ENCODE measurements at regions not wholly inside any gene's neighbourhood (a gene's known extent, or its start where the extent isn't known, plus 50 kb on each side); places are given as distances from the start of the nearest gene placed in this dataset.

GRCh38 chr7:28354601-28355402, 57.5 kb upstream of the CREB5 start:
- ATAC-seq (no peak), FAIRE-seq (no peak)
- TF ChIP-seq MYNN (IDR thresholded peaks at IDR 0.05) (no peak), MYNN (CRISPR knock-in tag; IDR thresholded peaks at IDR 0.05) (no peak), KDM5B (IDR thresholded peaks at IDR 0.05; ENCODE audit: insufficient replicate concordance, low read depth, low read length) (no peak)

GRCh38 chr7:28355635-28356319, 56.5 kb upstream of the CREB5 start:
- intact Hi-C loops (cut with micrococcal nuclease), result no loop called here
- Histone ChIP-seq H3K4me1 (replicated peaks in 1 of 2; ENCODE audit: control insufficient read depth in 2 of 2, insufficient read depth in 2 of 2, low read length in 2 of 2) (no peaks in the 10 kb centered on the region), H3K4me2 (ENCODE audit: insufficient read depth, low read length) (no peak overlapping the region), H3K9me3 (replicated peaks; ENCODE audit: control insufficient read depth, insufficient read depth, low read depth, low read length) (no peaks in the 10 kb centered on the region), H3K4me3 (no peak overlapping the region), H2AFZ (ENCODE audit: low read depth, low read length) (no peak overlapping the region), H3K9ac (ENCODE audit: insufficient read depth in 1 of 2, low read depth in 2 of 2, low read length in 2 of 2) (no peak overlapping the region), H3K36me3 (ENCODE audit: control insufficient read depth, insufficient read depth, low read length) (no peaks in the 10 kb centered on the region), H3K9me1 (ENCODE audit: control insufficient read depth, insufficient read depth, low read length) (no peaks in the 10 kb centered on the region), H3K27me3 (ENCODE audit: control insufficient read depth in 2 of 2, insufficient read depth in 2 of 2, low read length in 2 of 2) (peaks cover 0 to 8% of the 10 kb centered on the region in 2 experiments; a peak in 1 of 5 replicates), H3K79me2 (ENCODE audit: control insufficient read depth, insufficient read depth, low read length) (no peaks in the 10 kb centered on the region), H3K27ac (ENCODE audit: extremely low read depth, low read depth, low read length) (no peak overlapping the region), H4K20me1 (replicated peaks; ENCODE audit: control insufficient read depth, insufficient read depth, low read length) (no peaks in the 10 kb centered on the region)
- DNase-seq (ENCODE audit: extremely low read depth in 1 of 4, low spot score in 3 of 4) (no peak), ATAC-seq (no peak), FAIRE-seq (no peak)
- in situ Hi-C loops (cut with MboI), result no loop called here
- no TSS peak for BruUV-seq (replicated peaks)
- POLR2A ChIA-PET, result interaction anchor here (0.6 kb wide), 1 partner anchor 629 kb away, joined by 4 read pairs; no protein-coding TSS in a partner anchor
- CTCF ChIA-PET (ENCODE audit: low intra/inter-chr PET ratio), result no interaction called here
- 2% methylated on average over 16 of the region's 16 CpGs for WGBS (ENCODE audit: insufficient coverage, low coverage, missing lambda C conversion rate)
- no peak for TF ChIP-seq MAFG (tag; conservative IDR thresholded peaks at IDR 0.05)
- TF ChIP-seq SUPT5H (IDR thresholded peaks at IDR 0.05), result no peak
- no peak for TF ChIP-seq SMAD3 (CRISPR knock-in tag; conservative IDR thresholded peaks at IDR 0.05)
- no peak for TF ChIP-seq RAD51 (IDR thresholded peaks at IDR 0.05; ENCODE audit: borderline replicate concordance, low read depth)
- no peak for TF ChIP-seq U2AF2 (optimal IDR thresholded peaks at IDR 0.05; ENCODE audit: low read depth, low read length)
- no peak for TF ChIP-seq ZNF24 (IDR thresholded peaks at IDR 0.05)
- TF ChIP-seq ZKSCAN3 (CRISPR knock-in tag; IDR thresholded peaks at IDR 0.05), result no peak
- TF ChIP-seq ZNF165 (CRISPR knock-in tag; IDR thresholded peaks at IDR 0.05; ENCODE audit: borderline replicate concordance), result no peak
- TF ChIP-seq RFX5 (IDR thresholded peaks at IDR 0.05; ENCODE audit: low read depth, low read length), result no peak

More at GRCh38 chr7:28354601-28355402, 57.5 kb upstream of the CREB5 start:
- intact Hi-C loops (cut with micrococcal nuclease), result no loop called here
- Histone ChIP-seq H3K27me3 (ENCODE audit: control insufficient read depth in 2 of 2, insufficient read depth in 2 of 2, low read length in 2 of 2) (peaks cover 0 to 8% of the 10 kb centered on the region in 2 experiments; a peak in 1 of 5 replicates), H3K79me2 (ENCODE audit: control insufficient read depth, insufficient read depth, low read length) (no peaks in the 10 kb centered on the region), H3K4me1 (replicated peaks in 1 of 2; ENCODE audit: control insufficient read depth in 2 of 2, insufficient read depth in 2 of 2, low read length in 2 of 2) (no peaks in the 10 kb centered on the region), H2AFZ (ENCODE audit: low read depth, low read length) (no peak overlapping the region), H3K9ac (ENCODE audit: insufficient read depth in 1 of 2, low read depth in 2 of 2, low read length in 2 of 2) (no peak overlapping the region), H3K9me3 (replicated peaks; ENCODE audit: control insufficient read depth, insufficient read depth, low read depth, low read length) (no peaks in the 10 kb centered on the region), H3K4me2 (ENCODE audit: insufficient read depth, low read length) (no peak overlapping the region), H4K20me1 (replicated peaks; ENCODE audit: control insufficient read depth, insufficient read depth, low read length) (no peaks in the 10 kb centered on the region), H3K36me3 (ENCODE audit: control insufficient read depth, insufficient read depth, low read length) (no peaks in the 10 kb centered on the region), H3K4me3 (no peak overlapping the region), H3K9me1 (ENCODE audit: control insufficient read depth, insufficient read depth, low read length) (no peaks in the 10 kb centered on the region), H3K27ac (ENCODE audit: extremely low read depth, low read depth, low read length) (no peak overlapping the region)
- in situ Hi-C loops (cut with MboI), result no loop called here
- ChIA-PET POLR2A (no interaction called here), CTCF (ENCODE audit: low intra/inter-chr PET ratio) (no interaction called here)
- under 1% methylated on average over 8 of the region's 8 CpGs for WGBS (ENCODE audit: insufficient coverage, low coverage, missing lambda C conversion rate)
- BruUV-seq (replicated peaks), result no TSS peak
- no peak for DNase-seq (ENCODE audit: extremely low read depth in 1 of 4, low spot score in 3 of 4)
